Pancreas (tissue), 10 donors: ENCODE measurements at regions not wholly inside any gene's neighbourhood (a gene's known extent, or its start where the extent isn't known, plus 50 kb on each side); places are given as distances from the start of the nearest gene placed in this dataset.

Source experiments
- ATAC-seq, 4 donors: fragments of 200-7000 bp; cut with Tn5 transposase; one replicate each; pipeline versions ENCODE4 v1.8.0 to v1.9.1; 2020; ENCODE audit warnings: mild to moderate bottlenecking in 4 of 4, moderate library complexity in 4 of 4
- DNase-seq, 6 donors: peaks; one replicate each; pipeline ENCODE4 v3.0.0-alpha.2; 2020
- FAIRE-seq: peaks from 2 replicates; lab custom pipeline; 2012; peaks lifted over from hg19 to GRCh38; lab: Jason Lieb, UNC
- H3K27ac ChIP-seq, 4 donors: fragments of 200-600 bp; sonication (generic); 1 replicate in 3 of 4; 2 replicates in 1 of 4; pipeline versions ENCODE4 v1.5.0 to v1.8.0; 2020
- H3K27me3 ChIP-seq, 4 donors: fragments of 200-600 bp; one replicate each; pipeline ENCODE4 v1.8.0; 2021
- H3K36me3 ChIP-seq, 3 donors: fragments of 200-600 bp; sonication (generic) in 1 of 3; one replicate each; pipeline versions ENCODE4 v1.5.0 to v1.8.0; 2020 to 2021
- H3K4me1 ChIP-seq, 3 donors: fragments of 200-600 bp; one replicate each; pipeline ENCODE4 v1.8.0; 2021
- H3K4me3 ChIP-seq, 4 donors: fragments of 200-600 bp; sonication (generic) in 2 of 4; one replicate each; pipeline versions ENCODE4 v1.5.0 to v1.8.0; 2020 to 2021
- H3K9me3 ChIP-seq, 4 donors: fragments of 200-600 bp; one replicate each; pipeline ENCODE4 v1.8.0; 2021
- WGBS, 2 donors: extraction: QIAGEN DNeasy Blood & Tissue Kit; methylation state at CpG; one replicate each; pipeline ENCODE4 v1.1.7; 2013; 5-methylcytosine and 5-hydroxymethylcytosine counted together
- intact Hi-C, 3 donors: fragments of 100-400 bp; cut with DNase I; formaldehyde crosslinking; loops; one replicate each; pipeline versions ENCODE4 v1.11.1 to v1.14.2; 2022
- TF ChIP-seq, protein P1 (sequence below), 4 donors: fragments of 200-600 bp; sonication (generic) in 3 of 4; IDR thresholded peaks; one replicate each; pipeline versions ENCODE4 v1.5.0 to v1.8.0; 2021; ENCODE audit warnings: antibody characterized with exemption in 4 of 4
- donor health status: healthy with polysubstance abuse.
- donor health status: DM: no; HTN: no; CAD: no; lungs with moderate emphysema.
- donor health status: DM: no; HTN: no; CAD: no.
- donor health status: control.
- donor health status: control.
- donor health status: Bipolar disorder and iron deficiency.
- donor health status: DM: yes; HTN: yes; CAD: no.
- donor health status: DM: no; HTN: no; CAD: no.
- donor health status: DM: no; HTN: no; CAD: no.
- donor health status: DM: yes; HTN: yes; CAD: no.

DNA sequence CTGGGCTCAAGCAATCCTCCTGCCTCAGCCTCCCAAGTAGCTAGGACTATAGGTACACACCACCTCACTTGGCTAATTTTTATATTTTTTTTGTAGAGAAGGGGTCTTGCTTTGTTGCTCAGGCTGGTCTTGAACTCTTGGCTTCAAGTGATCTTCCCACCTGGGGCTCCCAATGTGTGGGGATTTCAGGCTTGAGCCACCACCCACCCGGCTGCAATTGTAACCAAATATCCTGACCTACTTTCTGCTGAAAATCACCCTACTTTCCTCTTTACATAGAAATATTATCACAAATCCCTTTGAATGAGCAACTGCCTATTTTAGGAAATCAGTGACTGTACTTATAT, 59.6 kb upstream of the ZNF608 start:
- Histone ChIP-seq H3K4me3 (no peak overlapping the region), H3K27ac (peak overlapping the region in 2 of 4 donors; percentile 8 to 55), H3K27me3 (no peaks in the 10 kb centered on the region), H3K4me1 (peaks cover 0 to 10% (median 6%) of the 10 kb centered on the region in 3 donors), H3K36me3 (no peaks in the 10 kb centered on the region), H3K9me3 (no peaks in the 10 kb centered on the region)
- TF ChIP-seq, protein P1, sequence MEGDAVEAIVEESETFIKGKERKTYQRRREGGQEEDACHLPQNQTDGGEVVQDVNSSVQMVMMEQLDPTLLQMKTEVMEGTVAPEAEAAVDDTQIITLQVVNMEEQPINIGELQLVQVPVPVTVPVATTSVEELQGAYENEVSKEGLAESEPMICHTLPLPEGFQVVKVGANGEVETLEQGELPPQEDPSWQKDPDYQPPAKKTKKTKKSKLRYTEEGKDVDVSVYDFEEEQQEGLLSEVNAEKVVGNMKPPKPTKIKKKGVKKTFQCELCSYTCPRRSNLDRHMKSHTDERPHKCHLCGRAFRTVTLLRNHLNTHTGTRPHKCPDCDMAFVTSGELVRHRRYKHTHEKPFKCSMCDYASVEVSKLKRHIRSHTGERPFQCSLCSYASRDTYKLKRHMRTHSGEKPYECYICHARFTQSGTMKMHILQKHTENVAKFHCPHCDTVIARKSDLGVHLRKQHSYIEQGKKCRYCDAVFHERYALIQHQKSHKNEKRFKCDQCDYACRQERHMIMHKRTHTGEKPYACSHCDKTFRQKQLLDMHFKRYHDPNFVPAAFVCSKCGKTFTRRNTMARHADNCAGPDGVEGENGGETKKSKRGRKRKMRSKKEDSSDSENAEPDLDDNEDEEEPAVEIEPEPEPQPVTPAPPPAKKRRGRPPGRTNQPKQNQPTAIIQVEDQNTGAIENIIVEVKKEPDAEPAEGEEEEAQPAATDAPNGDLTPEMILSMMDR (IDR thresholded peaks at IDR 0.05) = no peak
- DNase-seq = no peak
- FAIRE-seq = no peak
- 88% methylated on average over 1 of the region's 1 CpG for WGBS, 2 donors
- intact Hi-C loops = no loop called here
- no peak for ATAC-seq

DNA sequence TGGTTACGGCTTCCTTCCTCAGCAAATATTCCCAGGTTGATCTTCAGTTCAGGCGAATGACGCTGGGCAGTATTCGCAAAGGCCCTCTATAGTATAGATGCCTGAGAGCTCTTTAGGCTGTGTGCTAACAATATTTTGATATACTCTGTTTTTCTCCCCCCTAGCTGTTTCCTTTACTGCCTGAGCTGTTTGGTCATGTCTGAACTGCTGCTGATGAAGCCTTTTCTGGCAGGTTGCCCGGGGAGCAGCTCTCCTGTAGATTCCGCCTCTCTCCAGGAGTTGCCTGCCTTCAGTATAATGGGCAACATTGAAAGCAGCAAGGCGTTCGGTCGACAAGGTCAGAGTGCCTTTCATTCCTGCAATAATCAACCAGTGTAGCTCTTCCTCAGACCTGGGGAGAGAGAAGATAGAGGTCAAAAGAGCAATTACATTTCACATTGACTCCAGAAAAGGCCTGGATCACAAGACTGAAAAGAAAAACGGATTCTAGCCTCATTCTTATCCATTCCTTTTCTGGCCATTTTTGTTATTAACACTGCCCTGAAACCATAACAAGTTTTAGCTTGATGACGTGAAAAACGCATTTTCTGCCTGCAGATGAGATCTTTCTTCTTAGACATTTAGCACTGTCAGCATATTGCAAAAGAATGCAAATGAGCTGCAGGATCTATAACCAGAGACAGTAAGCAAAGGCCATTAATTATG, 60.1 kb upstream of the ZNF608 start:
- DNase-seq (peak; percentile 74 to 91 (median 82)), ATAC-seq (peak; percentile 79 to 95 (median 94)), FAIRE-seq (no peak)
- H3K4me1 ChIP-seq = peaks cover 0 to 10% (median 6%) of the 10 kb centered on the region in 3 donors
- intact Hi-C loops = no loop called here
- H3K27me3 ChIP-seq = no peaks in the 10 kb centered on the region
- H3K27ac ChIP-seq = peak overlapping the region in 3 of 4 donors; percentile 8 to 55 (median 8)
- TF ChIP-seq, protein P1 (IDR thresholded peaks at IDR 0.05) = no peak
- H3K36me3 ChIP-seq = no peaks in the 10 kb centered on the region
- no peak overlapping the region for H3K4me3 ChIP-seq
- 39 to 42% methylated on average over 12 of the region's 12 CpGs for WGBS, 2 donors
- no peaks in the 10 kb centered on the region for H3K9me3 ChIP-seq

DNA sequence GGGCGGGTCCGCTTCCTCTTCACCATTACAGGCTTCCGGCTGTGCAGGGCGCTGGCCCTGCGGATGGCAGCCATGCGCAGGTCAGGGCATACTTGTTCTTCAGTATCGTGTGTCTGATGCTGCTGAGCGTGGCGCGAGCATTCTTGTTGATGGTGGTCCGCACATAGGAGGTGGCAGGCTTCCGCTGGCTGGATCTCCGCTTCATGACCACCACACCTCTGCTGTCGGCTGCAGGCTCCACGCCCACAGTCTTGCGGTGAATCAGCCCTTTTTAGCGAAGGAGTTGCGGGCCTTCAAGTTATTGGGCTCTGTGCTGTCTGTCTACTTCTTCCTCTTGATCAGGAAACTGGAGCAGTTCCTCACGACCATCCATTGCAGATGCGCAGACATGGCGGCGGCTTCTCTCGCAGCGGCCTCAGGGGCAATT, 62.4 kb upstream of the ZNF608 start:
- Histone ChIP-seq H3K4me3 (no peak overlapping the region), H3K27me3 (no peaks in the 10 kb centered on the region), H3K4me1 (peaks cover 0 to 10% (median 6%) of the 10 kb centered on the region in 3 donors), H3K27ac (no peak overlapping the region), H3K36me3 (no peaks in the 10 kb centered on the region), H3K9me3 (no peaks in the 10 kb centered on the region)
- ATAC-seq (no peak), DNase-seq (no peak), FAIRE-seq (no peak)
- 98 to 99% methylated on average over 24 of the region's 24 CpGs for WGBS, 2 donors
- TF ChIP-seq, protein P1 (IDR thresholded peaks at IDR 0.05) = no peak
- intact Hi-C loops = no loop called here

DNA sequence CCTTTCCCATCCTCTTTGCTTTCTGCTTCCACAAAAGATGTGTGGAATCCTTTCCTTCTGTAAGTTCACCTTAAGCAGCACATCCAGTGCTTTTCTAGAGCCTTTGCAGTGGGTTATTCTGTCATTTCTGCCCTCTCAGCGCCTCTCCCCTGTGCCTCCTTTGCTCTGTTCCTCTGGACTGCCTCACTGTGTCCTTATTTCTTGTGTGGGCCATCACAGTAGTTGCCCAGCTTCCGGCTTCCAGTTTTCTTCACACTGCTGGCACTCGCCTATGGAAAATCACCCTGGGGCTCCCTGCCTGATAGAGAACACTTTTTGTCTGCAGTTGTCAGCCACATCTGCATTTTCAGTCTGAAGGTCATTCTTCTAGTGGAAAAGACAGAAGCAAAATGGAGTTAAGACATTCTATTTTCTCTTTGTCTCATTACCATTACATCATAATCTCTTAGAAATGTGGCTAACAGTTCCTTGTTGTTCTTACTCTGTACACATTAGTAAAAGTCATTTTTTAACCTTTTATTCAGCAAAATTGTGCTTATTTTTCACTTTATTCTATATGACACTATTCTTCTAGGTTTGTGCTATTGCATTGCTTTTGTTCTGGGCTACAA, 64.1 kb upstream of the ZNF608 start:
- Histone ChIP-seq H3K36me3 (no peaks in the 10 kb centered on the region), H3K4me1 (peaks cover 0 to 10% (median 6%) of the 10 kb centered on the region in 3 donors), H3K27me3 (no peaks in the 10 kb centered on the region), H3K27ac (no peak overlapping the region), H3K9me3 (no peaks in the 10 kb centered on the region), H3K4me3 (no peak overlapping the region)
- FAIRE-seq (no peak), ATAC-seq (peak in 1 of 4 donors; percentile 15), DNase-seq (no peak)
- WGBS, 2 donors = 79 to 86% methylated on average over 3 of the region's 3 CpGs
- TF ChIP-seq, protein P1 (IDR thresholded peaks at IDR 0.05) = no peak
- intact Hi-C loops = no loop called here
